Pancreas (tissue), 10 donors: ENCODE measurements at regions not wholly inside any gene's neighbourhood (a gene's known extent, or its start where the extent isn't known, plus 50 kb on each side); places are given as distances from the start of the nearest gene placed in this dataset.

Experiments used
- ATAC-seq, 4 donors: fragments of 200-7000 bp; cut with Tn5 transposase; one replicate each; pipeline versions ENCODE4 v1.8.0 to v1.9.1; 2020; ENCODE audit warnings: mild to moderate bottlenecking in 4 of 4, moderate library complexity in 4 of 4
- DNase-seq, 6 donors: peaks; one replicate each; pipeline ENCODE4 v3.0.0-alpha.2; 2020
- FAIRE-seq: peaks from 2 replicates; lab custom pipeline; 2012; peaks lifted over from hg19 to GRCh38; lab: Jason Lieb, UNC
- H3K27ac ChIP-seq, 4 donors: fragments of 200-600 bp; sonication (generic); 1 replicate in 3 of 4; 2 replicates in 1 of 4; pipeline versions ENCODE4 v1.5.0 to v1.8.0; 2020
- H3K27me3 ChIP-seq, 4 donors: fragments of 200-600 bp; one replicate each; pipeline ENCODE4 v1.8.0; 2021
- H3K36me3 ChIP-seq, 3 donors: fragments of 200-600 bp; sonication (generic) in 1 of 3; one replicate each; pipeline versions ENCODE4 v1.5.0 to v1.8.0; 2020 to 2021
- H3K4me1 ChIP-seq, 3 donors: fragments of 200-600 bp; one replicate each; pipeline ENCODE4 v1.8.0; 2021
- H3K4me3 ChIP-seq, 4 donors: fragments of 200-600 bp; sonication (generic) in 2 of 4; one replicate each; pipeline versions ENCODE4 v1.5.0 to v1.8.0; 2020 to 2021
- H3K9me3 ChIP-seq, 4 donors: fragments of 200-600 bp; one replicate each; pipeline ENCODE4 v1.8.0; 2021
- WGBS, 2 donors: extraction: QIAGEN DNeasy Blood & Tissue Kit; methylation state at CpG; one replicate each; pipeline ENCODE4 v1.1.7; 2013; 5-methylcytosine and 5-hydroxymethylcytosine counted together
- intact Hi-C, 3 donors: fragments of 100-400 bp; cut with DNase I; formaldehyde crosslinking; loops; one replicate each; pipeline versions ENCODE4 v1.11.1 to v1.14.2; 2022
- TF ChIP-seq, protein P1 (sequence below), 4 donors: fragments of 200-600 bp; sonication (generic) in 3 of 4; IDR thresholded peaks; one replicate each; pipeline versions ENCODE4 v1.5.0 to v1.8.0; 2021; ENCODE audit warnings: antibody characterized with exemption in 4 of 4
- donor health status: healthy with polysubstance abuse.
- donor health status: DM: no; HTN: no; CAD: no; lungs with moderate emphysema.
- donor health status: DM: no; HTN: no; CAD: no.
- donor health status: control.
- donor health status: control.
- donor health status: Bipolar disorder and iron deficiency.
- donor health status: DM: yes; HTN: yes; CAD: no.
- donor health status: DM: no; HTN: no; CAD: no.
- donor health status: DM: no; HTN: no; CAD: no.
- donor health status: DM: yes; HTN: yes; CAD: no.

DNA sequence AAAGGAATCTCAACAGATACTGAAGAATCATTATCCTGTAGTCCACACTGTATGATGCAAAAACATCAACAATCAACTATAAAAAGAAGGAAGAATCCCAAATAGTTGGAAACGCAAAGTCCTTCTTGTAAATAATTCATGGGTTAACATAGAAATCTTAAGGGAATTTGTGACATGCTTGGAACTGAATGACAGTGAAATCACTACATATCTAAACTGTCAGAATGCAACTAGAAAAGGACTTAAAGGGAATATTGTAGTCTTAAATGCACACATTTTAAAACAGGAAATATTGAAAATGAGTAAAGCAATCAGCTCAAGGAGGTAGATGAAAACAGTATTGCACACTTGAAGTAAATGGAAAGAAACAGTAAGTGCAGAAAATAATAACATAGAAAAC is 147.6 kb upstream of the MPPED2 start:
- Histone ChIP-seq H3K9me3 (no peaks in the 10 kb centered on the region), H3K4me1 (no peaks in the 10 kb centered on the region), H3K4me3 (no peak overlapping the region), H3K27me3 (no peaks in the 10 kb centered on the region), H3K36me3 (no peaks in the 10 kb centered on the region), H3K27ac (no peak overlapping the region)
- TF ChIP-seq, protein P1, sequence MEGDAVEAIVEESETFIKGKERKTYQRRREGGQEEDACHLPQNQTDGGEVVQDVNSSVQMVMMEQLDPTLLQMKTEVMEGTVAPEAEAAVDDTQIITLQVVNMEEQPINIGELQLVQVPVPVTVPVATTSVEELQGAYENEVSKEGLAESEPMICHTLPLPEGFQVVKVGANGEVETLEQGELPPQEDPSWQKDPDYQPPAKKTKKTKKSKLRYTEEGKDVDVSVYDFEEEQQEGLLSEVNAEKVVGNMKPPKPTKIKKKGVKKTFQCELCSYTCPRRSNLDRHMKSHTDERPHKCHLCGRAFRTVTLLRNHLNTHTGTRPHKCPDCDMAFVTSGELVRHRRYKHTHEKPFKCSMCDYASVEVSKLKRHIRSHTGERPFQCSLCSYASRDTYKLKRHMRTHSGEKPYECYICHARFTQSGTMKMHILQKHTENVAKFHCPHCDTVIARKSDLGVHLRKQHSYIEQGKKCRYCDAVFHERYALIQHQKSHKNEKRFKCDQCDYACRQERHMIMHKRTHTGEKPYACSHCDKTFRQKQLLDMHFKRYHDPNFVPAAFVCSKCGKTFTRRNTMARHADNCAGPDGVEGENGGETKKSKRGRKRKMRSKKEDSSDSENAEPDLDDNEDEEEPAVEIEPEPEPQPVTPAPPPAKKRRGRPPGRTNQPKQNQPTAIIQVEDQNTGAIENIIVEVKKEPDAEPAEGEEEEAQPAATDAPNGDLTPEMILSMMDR (IDR thresholded peaks at IDR 0.05): no peak
- intact Hi-C loops: no loop called here
- DNase-seq: no peak
- no peak for FAIRE-seq
- WGBS, 2 donors: 69 to 74% methylated on average over 1 of the region's 1 CpG
- ATAC-seq: no peak

DNA sequence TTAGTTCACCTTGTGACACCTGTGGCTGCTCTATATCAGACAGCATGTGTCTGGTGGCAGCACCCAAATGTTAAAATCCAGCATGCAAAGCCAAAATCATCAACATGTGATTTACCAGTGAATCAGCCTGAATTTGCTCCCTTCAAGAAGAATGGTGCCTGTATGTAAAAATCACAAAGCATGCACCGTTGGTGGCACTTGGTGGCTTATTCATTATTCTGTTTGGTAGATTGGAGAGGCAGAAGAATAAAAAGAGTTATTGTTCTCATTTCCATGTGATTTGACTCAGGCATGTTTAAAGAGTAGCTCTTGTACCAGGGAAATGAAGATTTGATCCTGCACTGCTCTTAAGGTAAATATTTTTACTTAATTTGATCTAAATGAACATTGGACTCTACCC is 143.9 kb upstream of the MPPED2 start:
- DNase-seq (no peak), FAIRE-seq (no peak), ATAC-seq (no peak)
- Histone ChIP-seq H3K4me1 (no peaks in the 10 kb centered on the region), H3K9me3 (no peaks in the 10 kb centered on the region), H3K27ac (peak overlapping the region in 1 of 4 donors; percentile 10), H3K36me3 (no peaks in the 10 kb centered on the region), H3K27me3 (no peaks in the 10 kb centered on the region), H3K4me3 (no peak overlapping the region)
- WGBS, 2 donors: 8 to 14% methylated on average over 1 of the region's 1 CpG
- TF ChIP-seq, protein P1 (IDR thresholded peaks at IDR 0.05): no peak
- intact Hi-C loops: no loop called here

DNA sequence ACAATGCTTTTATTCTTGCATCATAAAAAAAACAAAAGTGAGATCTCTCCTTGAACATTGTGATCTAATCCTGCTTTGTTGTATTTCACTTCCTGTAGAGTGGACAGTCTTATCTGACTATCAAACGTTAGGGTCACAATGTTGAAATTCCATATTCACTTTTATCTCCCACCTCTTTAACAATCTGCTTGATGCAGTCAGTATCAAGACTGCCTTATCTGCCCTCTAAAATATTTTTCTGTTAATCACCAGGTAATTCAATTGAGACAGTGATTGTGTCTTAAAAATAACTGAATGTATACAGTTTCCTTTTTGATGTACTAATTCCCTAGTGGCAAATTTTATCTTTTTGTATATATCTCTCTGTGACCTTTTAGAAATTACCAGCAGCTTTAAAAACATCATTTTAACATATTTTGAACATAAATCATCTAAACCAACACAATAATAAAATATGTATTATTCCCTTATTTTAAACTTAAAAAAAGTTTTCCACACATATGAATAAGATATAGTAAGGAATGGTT is 143.1 kb upstream of the MPPED2 start:
- H3K27me3 ChIP-seq: no peaks in the 10 kb centered on the region
- H3K27ac ChIP-seq: no peak overlapping the region
- no peaks in the 10 kb centered on the region for H3K4me1 ChIP-seq
- H3K9me3 ChIP-seq: no peaks in the 10 kb centered on the region
- FAIRE-seq (no peak), DNase-seq (no peak), ATAC-seq (peak in 2 of 4 donors; percentile 17 to 49)
- intact Hi-C loops: no loop called here
- H3K36me3 ChIP-seq: no peaks in the 10 kb centered on the region
- 0 to 9% methylated on average over 1 of the region's 1 CpG for WGBS, 2 donors
- TF ChIP-seq, protein P1 (IDR thresholded peaks at IDR 0.05): no peak
- no peak overlapping the region for H3K4me3 ChIP-seq

DNA sequence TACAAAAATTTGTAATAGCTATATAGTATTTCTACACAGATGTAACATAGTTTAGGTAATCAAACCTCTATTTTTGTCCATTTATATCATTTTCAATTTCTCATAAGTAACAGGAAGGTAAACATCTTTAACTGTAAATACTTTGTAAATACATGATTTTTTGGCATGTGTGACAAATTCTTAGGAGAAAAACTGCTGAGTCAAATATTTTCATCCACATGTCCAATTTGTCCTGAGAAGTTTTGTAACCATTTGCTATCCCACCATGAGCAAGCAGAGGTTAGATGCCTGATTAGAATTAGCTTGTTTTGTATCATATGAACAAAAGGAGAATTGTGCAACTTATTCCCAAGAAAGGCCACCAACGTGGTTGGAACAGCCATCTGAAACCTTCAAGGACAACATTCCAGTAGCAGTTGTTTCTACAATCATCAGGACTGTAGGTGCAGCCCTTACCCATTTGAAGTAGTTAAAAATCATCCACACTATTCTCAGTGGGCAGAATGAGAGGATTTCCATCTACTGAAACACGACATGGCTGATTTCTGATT is 139.6 kb upstream of the MPPED2 start:
- Histone ChIP-seq H3K27ac (no peak overlapping the region), H3K36me3 (no peaks in the 10 kb centered on the region), H3K4me1 (no peaks in the 10 kb centered on the region), H3K27me3 (no peaks in the 10 kb centered on the region), H3K4me3 (no peak overlapping the region), H3K9me3 (no peaks in the 10 kb centered on the region)
- TF ChIP-seq, protein P1 (IDR thresholded peaks at IDR 0.05): no peak
- intact Hi-C loops: no loop called here
- no peak for FAIRE-seq
- ATAC-seq: no peak
- 37 to 38% methylated on average over 2 of the region's 2 CpGs for WGBS, 2 donors
- no peak for DNase-seq

DNA sequence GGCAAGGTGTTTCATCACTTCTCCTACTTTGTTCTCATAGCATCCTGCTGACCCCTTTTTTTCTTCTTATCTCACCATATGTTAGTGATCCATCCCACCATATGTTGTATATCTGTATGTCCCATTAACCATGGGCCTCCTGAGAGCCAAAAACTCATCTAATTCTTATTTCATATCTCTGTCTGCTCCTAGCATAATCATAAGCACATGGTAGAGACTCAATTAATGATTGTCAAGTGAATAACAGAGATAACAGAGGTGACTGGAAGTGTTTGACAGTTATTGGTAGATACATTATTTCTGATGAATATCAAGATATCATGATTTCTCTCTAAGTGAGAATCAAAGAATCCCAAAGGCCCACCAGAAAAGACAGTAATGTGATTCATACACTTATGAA is 138.1 kb upstream of the MPPED2 start:
- no peaks in the 10 kb centered on the region for H3K36me3 ChIP-seq
- no peaks in the 10 kb centered on the region for H3K4me1 ChIP-seq
- FAIRE-seq: no peak
- H3K9me3 ChIP-seq: no peaks in the 10 kb centered on the region
- TF ChIP-seq, protein P1 (IDR thresholded peaks at IDR 0.05): no peak
- H3K27ac ChIP-seq: no peak overlapping the region
- no peaks in the 10 kb centered on the region for H3K27me3 ChIP-seq
- intact Hi-C loops: no loop called here
- DNase-seq: no peak
- no peak for ATAC-seq
- H3K4me3 ChIP-seq: no peak overlapping the region
